Heart left ventricle (tissue), 16 donors: ENCODE measurements at regions not wholly inside any gene's neighbourhood (a gene's known extent, or its start where the extent isn't known, plus 50 kb on each side); places are given as distances from the start of the nearest gene placed in this dataset.

Experiments used
- ATAC-seq, 4 donors: fragments of 200-7000 bp; cut with Tn5 transposase; one replicate each; pipeline ENCODE4 v1.9.1; 2020 to 2022; ENCODE audit warnings: moderate library complexity in 4 of 4, mild to moderate bottlenecking in 3 of 4, moderate number of reproducible peaks in 1 of 4
- DNase-seq, 5 donors: peaks; one replicate each; pipeline ENCODE4 v3.0.0-alpha.2; 2020
- H3K27ac ChIP-seq, 12 donors: fragments of 200-600 bp; sonication (generic) in 4 of 12; one replicate each; pipeline versions ENCODE4 v1.5.0 to v1.8.0; 2016 to 2022; ENCODE audit warnings: mild to moderate bottlenecking in 2 of 12
- H3K27me3 ChIP-seq, 9 donors: fragments of 200-600 bp; sonication (generic) in 2 of 9; one replicate each; pipeline versions ENCODE4 v1.5.1 to v1.8.0; 2016 to 2022; ENCODE audit warnings: mild to moderate bottlenecking in 3 of 9
- H3K36me3 ChIP-seq, 9 donors: fragments of 200-600 bp; sonication (generic) in 2 of 9; one replicate each; pipeline versions ENCODE4 v1.5.0 to v1.8.0; 2018 to 2022; ENCODE audit warnings: mild to moderate bottlenecking in 2 of 9
- H3K4me1 ChIP-seq, 12 donors: fragments of 200-600 bp; sonication (generic) in 4 of 12; one replicate each; pipeline versions ENCODE4 v1.5.0 to v1.8.0; 2016 to 2022; ENCODE audit warnings: mild to moderate bottlenecking in 3 of 12
- H3K4me3 ChIP-seq, 12 donors: fragments of 200-600 bp; sonication (generic) in 4 of 12; one replicate each; pipeline versions ENCODE4 v1.5.0 to v1.8.0; 2017 to 2022; ENCODE audit warnings: mild to moderate bottlenecking in 9 of 12, moderate library complexity in 4 of 12
- H3K9me3 ChIP-seq, 12 donors: fragments of 200-600 bp; sonication (generic) in 4 of 12; one replicate each; pipeline versions ENCODE4 v1.5.0 to v1.8.0; 2016 to 2022; ENCODE audit warnings: mild to moderate bottlenecking in 1 of 12
- POLR2A ChIP-seq, 2 donors: fragments of 450-650 bp; IDR thresholded peaks; one replicate each; pipeline ENCODE4 v1.6.1; 2017; ENCODE audit warnings: antibody characterized with exemption in 2 of 2, mild to moderate bottlenecking in 2 of 2, moderate library complexity in 2 of 2
- WGBS, 4 donors: extraction: QIAGEN DNeasy Blood & Tissue Kit in 2 of 4; methylation state at CpG; one replicate each; pipeline versions ENCODE4 v1.1.5 to v1.1.7; 2013 to 2018; 5-methylcytosine and 5-hydroxymethylcytosine counted together
- intact Hi-C, 10 donors: fragments of 100-400 bp; cut with DNase I; formaldehyde crosslinking; loops; one replicate each; pipeline versions ENCODE4 v1.11.1 to v1.14.2; 2022
- TF ChIP-seq, protein P1 (sequence below), 12 donors: fragments of 200-600 bp; sonication (generic) in 4 of 12; IDR thresholded peaks; one replicate each; pipeline versions ENCODE4 v1.5.0 to v1.8.0; 2018 to 2022; ENCODE audit warnings: antibody characterized with exemption in 12 of 12, mild to moderate bottlenecking in 5 of 12
- donor health status: ischemic (EF 13 %, LVEDD 7.1; RV severe dilation, severe dysfunction).
- donor health status: healthy with polysubstance abuse.
- donor health status: DM: no; HTN: yes; CAD: no.
- donor health status: DM: no; HTN: no; CAD: no.
- donor health status: ischemic (EF 25% LVEDD 6.9; RV normal size, moderate dysfunction).
- donor health status: ischemic (EF 25% LVEDD 5.7; RV mildly dilated, moderate dysfunction).
- donor health status: healthy.
- donor health status: DM: yes; HTN: yes; CAD: no.
- donor health status: ischemic (EF 35%, LVEDD 5.7; RV mildly dilated, moderate dysfunction).
- donor health status: nonischemic (EF 11% LVEDD 7.7; RV severe dilation, severe dysfunction).
- donor health status: DM: yes; HTN: yes; CAD: no.
- donor health status: PGD.
- donor health status: ischemic (EF 29% LVEDD 5.4; RV normal size, mild dysfunction).
- donor health status: nonischemic (EF 23%, LVEDD 6.1; RV moderate dilation, normal function).

DNA sequence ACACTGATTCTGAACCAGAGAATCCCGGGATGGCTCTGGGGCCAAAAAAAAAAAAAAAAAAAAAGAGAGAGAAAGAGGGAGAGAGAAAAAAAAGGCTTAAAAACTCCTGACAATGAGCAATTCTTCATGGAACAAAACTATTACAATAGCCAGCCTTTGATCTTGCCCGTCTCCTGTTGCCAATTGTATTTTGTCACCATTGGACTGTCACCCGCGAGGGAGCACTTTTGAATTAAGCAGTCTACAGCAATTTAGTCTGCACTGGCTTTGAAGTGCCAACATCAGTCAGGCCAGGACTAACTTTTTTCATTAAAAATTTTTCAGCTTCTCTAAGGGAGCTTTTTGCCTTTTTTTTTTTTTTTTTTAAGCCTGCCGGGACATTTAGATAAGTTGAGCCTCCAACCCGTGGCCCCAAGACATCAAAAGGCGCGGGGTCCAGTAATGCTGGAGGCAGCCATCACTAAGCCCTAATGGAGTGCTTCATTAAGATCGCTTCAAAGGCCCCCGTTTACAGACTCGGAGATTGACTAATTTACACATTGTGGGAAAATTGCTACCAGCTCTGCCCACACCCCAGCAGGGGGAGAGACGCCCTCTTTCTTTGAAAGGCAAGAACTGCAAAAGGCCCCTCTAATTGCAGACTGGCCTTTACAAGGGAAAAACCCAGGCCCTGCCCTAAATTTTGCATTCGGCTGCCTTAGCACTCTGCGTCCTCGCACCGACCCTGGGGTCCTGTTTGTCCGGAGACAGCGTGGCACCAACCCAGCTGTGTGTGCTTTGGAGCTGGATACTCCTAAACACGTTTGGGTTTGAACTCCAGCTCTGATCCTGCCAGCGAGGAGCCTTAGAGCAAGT, 98.1 kb upstream of the MSX1 start:
- WGBS, 4 donors, result 66 to 71% (median 67%) methylated on average over 20 of the region's 20 CpGs
- TF ChIP-seq, protein P1, sequence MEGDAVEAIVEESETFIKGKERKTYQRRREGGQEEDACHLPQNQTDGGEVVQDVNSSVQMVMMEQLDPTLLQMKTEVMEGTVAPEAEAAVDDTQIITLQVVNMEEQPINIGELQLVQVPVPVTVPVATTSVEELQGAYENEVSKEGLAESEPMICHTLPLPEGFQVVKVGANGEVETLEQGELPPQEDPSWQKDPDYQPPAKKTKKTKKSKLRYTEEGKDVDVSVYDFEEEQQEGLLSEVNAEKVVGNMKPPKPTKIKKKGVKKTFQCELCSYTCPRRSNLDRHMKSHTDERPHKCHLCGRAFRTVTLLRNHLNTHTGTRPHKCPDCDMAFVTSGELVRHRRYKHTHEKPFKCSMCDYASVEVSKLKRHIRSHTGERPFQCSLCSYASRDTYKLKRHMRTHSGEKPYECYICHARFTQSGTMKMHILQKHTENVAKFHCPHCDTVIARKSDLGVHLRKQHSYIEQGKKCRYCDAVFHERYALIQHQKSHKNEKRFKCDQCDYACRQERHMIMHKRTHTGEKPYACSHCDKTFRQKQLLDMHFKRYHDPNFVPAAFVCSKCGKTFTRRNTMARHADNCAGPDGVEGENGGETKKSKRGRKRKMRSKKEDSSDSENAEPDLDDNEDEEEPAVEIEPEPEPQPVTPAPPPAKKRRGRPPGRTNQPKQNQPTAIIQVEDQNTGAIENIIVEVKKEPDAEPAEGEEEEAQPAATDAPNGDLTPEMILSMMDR (IDR thresholded peaks at IDR 0.05), result no peak
- no peak for TF ChIP-seq POLR2A (IDR thresholded peaks at IDR 0.05)
- Histone ChIP-seq H3K4me1 (no peaks in the 10 kb centered on the region), H3K27me3 (peaks cover 0 to 25% (median 0%) of the 10 kb centered on the region in 9 donors), H3K27ac (no peak overlapping the region), H3K4me3 (no peak overlapping the region), H3K36me3 (no peaks in the 10 kb centered on the region), H3K9me3 (no peaks in the 10 kb centered on the region)
- DNase-seq (no peak), ATAC-seq (no peak)
- intact Hi-C loops, result no loop called here

DNA sequence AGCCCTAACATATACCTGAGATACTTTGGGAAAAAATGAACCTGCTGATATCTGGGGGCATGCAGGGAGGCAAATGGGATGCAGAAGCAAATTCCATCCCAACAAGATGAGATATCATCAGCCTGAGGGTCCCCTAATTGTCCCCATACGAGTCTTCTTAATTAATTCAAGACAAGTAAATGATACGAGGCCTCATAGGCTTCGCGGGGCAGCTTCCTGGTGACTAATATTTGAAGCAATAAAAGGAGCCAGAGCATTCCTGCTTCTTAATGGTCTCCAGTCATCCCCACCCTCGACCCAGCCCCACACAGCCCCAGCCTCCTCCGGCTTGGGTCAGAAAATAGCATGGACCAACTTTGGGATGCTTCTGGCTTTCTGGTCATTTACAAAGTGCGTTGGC, 99.6 kb upstream of the MSX1 start:
- no peaks in the 10 kb centered on the region for H3K36me3 ChIP-seq
- DNase-seq, result no peak
- WGBS, 4 donors, result 81 to 91% (median 85%) methylated on average over 7 of the region's 7 CpGs
- H3K4me1 ChIP-seq, result no peaks in the 10 kb centered on the region
- ATAC-seq, result no peak
- intact Hi-C loops, result no loop called here
- peaks cover 0 to 18% (median 0%) of the 10 kb centered on the region in 9 donors for H3K27me3 ChIP-seq
- H3K27ac ChIP-seq, result no peak overlapping the region
- H3K4me3 ChIP-seq, result no peak overlapping the region
- no peaks in the 10 kb centered on the region for H3K9me3 ChIP-seq
- TF ChIP-seq, protein P1 (IDR thresholded peaks at IDR 0.05), result no peak
- TF ChIP-seq POLR2A (IDR thresholded peaks at IDR 0.05), result no peak

GRCh38 chr4:4759232-4759631, 100.2 kb upstream of the MSX1 start:
- DNase-seq (no peak), ATAC-seq (no peak)
- Histone ChIP-seq H3K27ac (no peak overlapping the region), H3K4me1 (no peaks in the 10 kb centered on the region), H3K4me3 (no peak overlapping the region), H3K9me3 (no peaks in the 10 kb centered on the region), H3K27me3 (peaks cover 0 to 22% (median 0%) of the 10 kb centered on the region in 9 donors), H3K36me3 (no peaks in the 10 kb centered on the region)
- TF ChIP-seq, protein P1 (IDR thresholded peaks at IDR 0.05), result no peak
- no peak for TF ChIP-seq POLR2A (IDR thresholded peaks at IDR 0.05)
- intact Hi-C loops, result no loop called here
- 91 to 93% (median 92%) methylated on average over 13 of the region's 13 CpGs for WGBS, 4 donors

GRCh38 chr4:4758681-4759080, 100.8 kb upstream of the MSX1 start:
- no peak overlapping the region for H3K27ac ChIP-seq

More at GRCh38 chr4:4758681-4759080, 100.8 kb upstream of the MSX1 start:
- Histone ChIP-seq H3K9me3 (no peaks in the 10 kb centered on the region), H3K36me3 (no peaks in the 10 kb centered on the region), H3K27me3 (peaks cover 0 to 27% (median under 1%) of the 10 kb centered on the region in 9 donors), H3K4me3 (no peak overlapping the region), H3K4me1 (no peaks in the 10 kb centered on the region)
- intact Hi-C loops, result no loop called here
- WGBS, 4 donors, result 81 to 89% (median 85%) methylated on average over 8 of the region's 8 CpGs
- no peak for DNase-seq
- no peak for ATAC-seq
- TF ChIP-seq, protein P1 (IDR thresholded peaks at IDR 0.05), result no peak
- no peak for TF ChIP-seq POLR2A (IDR thresholded peaks at IDR 0.05)
